Medulla oblongata (tissue), 1 donor: ENCODE measurements at regions not wholly inside any gene's neighbourhood (a gene's known extent, or its start where the extent isn't known, plus 50 kb on each side); places are given as distances from the start of the nearest gene placed in this dataset.
"Not testable (repeated sequence)": the region's sequence is repeated elsewhere in the genome, so short reads cannot be mapped to it uniquely, and the experiment has no call there.

Experiments
- DNase-seq: peaks from one replicate; pipeline ENCODE4 v3.0.0-alpha.2; 2015; ENCODE audit errors: extremely low spot score

GRCh38 chr5:17326600-17327037 lies 109.2 kb downstream of the BASP1 start:
- DNase-seq, result no peak

GRCh38 chr5:17327048-17327625 lies 109.7 kb downstream of the BASP1 start:
- no peak for DNase-seq

GRCh38 chr5:17329571-17329970 lies 112.1 kb downstream of the BASP1 start:
- no peak for DNase-seq

- no peak for DNase-seq
Measured at GRCh38 chr5:17330386-17330785, 113.0 kb downstream of the BASP1 start.

GRCh38 chr5:17331651-17332050 lies 114.2 kb downstream of the BASP1 start:
- DNase-seq, result no peak

- no peak for DNase-seq
Measured at GRCh38 chr5:17333755-17334154, 116.3 kb downstream of the BASP1 start.

- DNase-seq, result no peak
Measured at GRCh38 chr5:17336054-17336453, 118.6 kb downstream of the BASP1 start.

- DNase-seq, result not testable (repeated sequence)
Measured at GRCh38 chr5:17336723-17337122, 119.3 kb downstream of the BASP1 start.

- DNase-seq, result no peak
Measured at GRCh38 chr5:17339841-17340240, 122.4 kb downstream of the BASP1 start.

- no peak for DNase-seq
Measured at GRCh38 chr5:17340379-17340778, 122.9 kb downstream of the BASP1 start.

- DNase-seq, result no peak
Measured at GRCh38 chr5:17340819-17341218, 123.4 kb downstream of the BASP1 start.

- DNase-seq, result no peak
Measured at GRCh38 chr5:17343675-17344074, 126.2 kb downstream of the BASP1 start.

GRCh38 chr5:17346811-17347210 lies 129.4 kb downstream of the BASP1 start:
- DNase-seq, result no peak

GRCh38 chr5:17352223-17352622 lies 134.8 kb downstream of the BASP1 start:
- no peak for DNase-seq

GRCh38 chr5:17354265-17354664 lies 136.8 kb downstream of the BASP1 start:
- DNase-seq, result no peak

GRCh38 chr5:17355586-17356346 lies 138.3 kb downstream of the BASP1 start:
- no peak for DNase-seq

GRCh38 chr5:17356551-17356950 lies 139.1 kb downstream of the BASP1 start:
- DNase-seq, result no peak

GRCh38 chr5:17357504-17357903 lies 140.1 kb downstream of the BASP1 start:
- DNase-seq, result no peak

- no peak for DNase-seq
Measured at GRCh38 chr5:17358031-17358430, 140.0 kb upstream of the TAF11L2 start.

- DNase-seq, result peak; percentile 30
Measured at GRCh38 chr5:17359451-17360011, 138.5 kb upstream of the TAF11L2 start.

- no peak for DNase-seq
Measured at GRCh38 chr5:17360879-17361278, 137.2 kb upstream of the TAF11L2 start.

- DNase-seq, result no peak
Measured at GRCh38 chr5:17361331-17361730, 136.7 kb upstream of the TAF11L2 start.
